ENCODE measurements at regions not wholly inside any gene's neighbourhood (a gene's known extent, or its start where the extent isn't known, plus 50 kb on each side); places are given as distances from the start of the nearest gene placed in this dataset.

- TF ChIP-seq POLR2A (IDR thresholded peaks at IDR 0.05): no peak
- no peak for TF ChIP-seq CTCF (IDR thresholded peaks at IDR 0.05)
These were observed 1066.0 kb downstream of the FSTL5 start for GRCh38 chr4:161097821-161098220.
